Effector memory CD8-positive, alpha-beta T cell (primary cell): ENCODE measurements at regions not wholly inside any gene's neighbourhood (a gene's known extent, or its start where the extent isn't known, plus 50 kb on each side); places are given as distances from the start of the nearest gene placed in this dataset.
A peak's percentile ranks its signal among the peaks of the same experiment; 100 is the strongest.

Experiments used
- ATAC-seq: fragments of 150-1000 bp; cut with Tn5 transposase; replicated peaks from 2 replicates; pipeline ENCODE4 v1.10.0; 2021; ENCODE audit warnings: mild to moderate bottlenecking, moderate library complexity
- DNase-seq, 3 experiments: peaks; one replicate each; pipeline ENCODE4 v3.0.0; 2021
- H3K27ac Mint-ChIP-seq, 2 donors: one replicate each; pipeline ENCODE4 v1.8.0; 2022; ENCODE audit warnings: mild to moderate bottlenecking in 2 of 2, mixed read lengths in 2 of 2, moderate library complexity in 2 of 2
- H3K27me3 Mint-ChIP-seq, 2 donors: one replicate each; pipeline ENCODE4 v1.8.0; 2022; ENCODE audit warnings: mixed read lengths in 2 of 2
- H3K36me3 Mint-ChIP-seq: one replicate; pipeline ENCODE4 v1.8.0; 2022; ENCODE audit warnings: mild to moderate bottlenecking, moderate library complexity, mixed read lengths; ENCODE audit not compliant: insufficient read depth
- H3K4me1 Mint-ChIP-seq, 2 donors: one replicate each; pipeline ENCODE4 v1.8.0; 2022; ENCODE audit warnings: low read depth in 2 of 2, mixed read lengths in 2 of 2
- H3K4me3 Mint-ChIP-seq, 2 donors: one replicate each; pipeline ENCODE4 v1.8.0; 2022; ENCODE audit warnings: mild to moderate bottlenecking in 2 of 2, mixed read lengths in 2 of 2, moderate library complexity in 2 of 2
- H3K9me3 Mint-ChIP-seq, 2 donors: one replicate each; pipeline ENCODE4 v1.8.0; 2022; ENCODE audit warnings: mixed read lengths in 2 of 2

DNA sequence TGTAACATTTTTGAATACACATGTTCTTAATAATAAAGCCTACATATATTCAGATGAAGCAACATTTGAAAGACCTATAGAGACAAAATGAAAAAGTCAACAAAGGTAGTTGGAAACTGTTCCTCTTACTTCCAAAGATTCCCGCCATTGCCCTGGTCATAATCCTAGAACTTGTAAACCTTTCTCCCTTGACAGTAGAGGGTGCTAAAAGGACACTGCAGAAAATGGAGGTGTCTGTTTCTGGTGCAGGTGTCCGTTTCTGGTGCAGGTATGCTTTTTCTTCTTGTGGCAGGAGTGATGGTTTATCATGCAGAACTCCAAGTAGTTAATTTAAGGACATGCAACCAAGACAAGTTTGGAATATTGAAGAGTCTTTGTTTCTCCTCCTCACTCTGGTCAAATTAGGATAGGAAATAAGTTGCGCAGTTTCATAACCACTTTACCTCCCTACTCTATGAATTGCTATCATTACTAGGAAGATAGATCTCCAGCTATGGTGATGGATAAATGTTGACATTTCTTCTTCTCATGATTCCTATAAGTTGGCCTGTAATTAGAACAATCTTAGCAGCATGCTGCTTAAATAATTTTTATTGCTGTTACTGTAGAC lies 56.0 kb upstream of the FAM174A start:
- Mint-ChIP-seq H3K4me1 (no peaks in the 10 kb centered on the region), H3K36me3 (no peaks in the 10 kb centered on the region), H3K9me3 (no peaks in the 10 kb centered on the region), H3K27me3 (no peaks in the 10 kb centered on the region), H3K27ac (no peak overlapping the region), H3K4me3 (no peak overlapping the region)
- peak; percentile 33 for ATAC-seq
- DNase-seq = no peak

- Mint-ChIP-seq H3K4me1 (no peaks in the 10 kb centered on the region), H3K9me3 (no peaks in the 10 kb centered on the region), H3K4me3 (no peak overlapping the region), H3K27ac (no peak overlapping the region), H3K36me3 (no peaks in the 10 kb centered on the region), H3K27me3 (peaks cover 0 to 8% of the 10 kb centered on the region in 2 donors)
- ATAC-seq (no peak), DNase-seq (no peak)
Observed at GRCh38 chr5:100472091-100472490, 63.1 kb upstream of the FAM174A start.

GRCh38 chr5:100469767-100470166 lies 65.4 kb upstream of the FAM174A start:
- no peaks in the 10 kb centered on the region for H3K9me3 Mint-ChIP-seq
- no peak overlapping the region for H3K27ac Mint-ChIP-seq
- H3K4me1 Mint-ChIP-seq = no peaks in the 10 kb centered on the region
- H3K4me3 Mint-ChIP-seq = no peak overlapping the region
- no peak for DNase-seq
- H3K36me3 Mint-ChIP-seq = no peaks in the 10 kb centered on the region
- no peak for ATAC-seq
- H3K27me3 Mint-ChIP-seq = peaks cover 0 to 16% of the 10 kb centered on the region in 2 donors

DNA sequence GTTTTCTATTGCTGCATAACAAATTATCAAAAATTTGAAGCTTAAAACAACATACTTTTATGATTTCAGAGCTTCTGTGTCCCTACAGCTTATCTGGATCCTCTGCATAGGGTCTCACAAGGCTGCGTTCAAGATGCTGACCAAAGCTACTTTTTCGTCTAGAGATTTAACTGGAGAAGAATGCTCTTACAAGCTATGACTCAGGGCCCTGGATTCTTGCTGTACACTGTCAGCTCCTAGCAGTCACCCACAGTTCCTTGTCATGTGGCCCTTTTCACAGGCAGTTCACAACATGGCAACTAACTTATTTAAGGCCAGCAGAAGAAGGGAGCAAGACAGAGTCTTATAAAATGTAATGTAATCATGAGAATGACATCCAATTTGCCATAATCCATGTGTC lies 70.8 kb upstream of the FAM174A start:
- Mint-ChIP-seq H3K4me3 (no peak overlapping the region), H3K9me3 (no peaks in the 10 kb centered on the region), H3K27me3 (peaks cover 0 to 20% of the 10 kb centered on the region in 2 donors), H3K36me3 (no peaks in the 10 kb centered on the region), H3K27ac (no peak overlapping the region), H3K4me1 (no peaks in the 10 kb centered on the region)
- ATAC-seq = no peak
- no peak for DNase-seq

GRCh38 chr5:100456615-100457014 lies 78.6 kb upstream of the FAM174A start:
- no peaks in the 10 kb centered on the region for H3K9me3 Mint-ChIP-seq
- H3K27me3 Mint-ChIP-seq = peaks cover 0 to 2% of the 10 kb centered on the region in 2 donors
- H3K4me3 Mint-ChIP-seq = no peak overlapping the region
- no peaks in the 10 kb centered on the region for H3K4me1 Mint-ChIP-seq
- no peak overlapping the region for H3K27ac Mint-ChIP-seq
- no peaks in the 10 kb centered on the region for H3K36me3 Mint-ChIP-seq
- DNase-seq = no peak
- no peak for ATAC-seq

DNA sequence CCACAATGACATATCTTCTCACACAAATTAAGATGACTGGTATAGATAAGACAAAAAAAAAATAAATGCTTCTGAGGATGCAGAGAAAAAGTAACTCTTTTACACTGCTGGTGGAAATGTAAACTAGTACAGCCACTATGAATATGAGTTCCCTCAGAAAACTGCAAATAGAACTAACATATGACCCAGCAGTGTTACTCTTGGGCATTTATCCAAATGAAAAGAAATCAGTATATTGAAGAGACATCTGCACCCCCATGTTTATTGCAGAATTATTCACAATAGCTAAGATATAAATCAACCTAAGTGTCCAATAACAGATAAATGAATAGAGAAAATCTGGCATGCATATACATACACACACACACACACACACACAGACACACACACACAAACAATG lies 83.0 kb upstream of the FAM174A start:
- Mint-ChIP-seq H3K27me3 (peaks cover 0 to 7% of the 10 kb centered on the region in 2 donors), H3K4me3 (no peak overlapping the region), H3K27ac (no peak overlapping the region), H3K9me3 (no peaks in the 10 kb centered on the region), H3K4me1 (no peaks in the 10 kb centered on the region), H3K36me3 (no peaks in the 10 kb centered on the region)
- ATAC-seq (no peak), DNase-seq (no peak)

- ATAC-seq (no peak), DNase-seq (no peak)
- Mint-ChIP-seq H3K4me3 (no peak overlapping the region), H3K4me1 (no peaks in the 10 kb centered on the region), H3K36me3 (peaks cover 3% of the 10 kb centered on the region), H3K27ac (no peak overlapping the region), H3K27me3 (peaks cover 0 to 7% of the 10 kb centered on the region in 2 donors), H3K9me3 (no peaks in the 10 kb centered on the region)
Observed at GRCh38 chr5:100448111-100448528, 87.1 kb upstream of the FAM174A start.

GRCh38 chr5:100446879-100447430 lies 88.2 kb upstream of the FAM174A start:
- H3K27ac Mint-ChIP-seq = no peak overlapping the region
- DNase-seq = no peak
- no peak overlapping the region for H3K4me3 Mint-ChIP-seq
- H3K4me1 Mint-ChIP-seq = no peaks in the 10 kb centered on the region
- H3K9me3 Mint-ChIP-seq = no peaks in the 10 kb centered on the region
- no peak for ATAC-seq
- H3K27me3 Mint-ChIP-seq = peaks cover 0 to 7% of the 10 kb centered on the region in 2 donors
- H3K36me3 Mint-ChIP-seq = peaks cover 3% of the 10 kb centered on the region

DNA sequence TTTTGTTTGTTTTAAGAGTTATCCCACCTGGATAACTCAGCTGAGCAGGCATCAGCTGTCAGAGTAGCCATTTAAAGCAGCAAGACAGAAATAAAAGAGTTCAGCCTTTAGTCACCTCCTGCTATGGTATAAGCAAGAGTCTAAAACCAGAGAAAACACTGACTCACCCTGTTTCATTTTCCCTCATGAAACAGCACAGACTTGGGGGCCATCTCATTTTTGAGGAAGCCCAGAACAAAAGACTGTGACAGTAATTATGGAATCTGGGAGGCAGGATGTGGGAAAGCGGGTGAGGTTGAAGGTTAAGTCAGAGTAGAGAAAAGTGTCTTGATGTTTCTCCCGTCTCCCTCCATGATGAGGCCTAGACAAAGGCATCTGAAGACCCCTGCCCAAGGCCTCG lies 90.2 kb upstream of the FAM174A start:
- ATAC-seq = no peak
- H3K27me3 Mint-ChIP-seq = peaks cover 0 to 10% of the 10 kb centered on the region in 2 donors
- peaks cover 3% of the 10 kb centered on the region for H3K36me3 Mint-ChIP-seq

GRCh38 chr5:100434815-100435214 lies 100.4 kb upstream of the FAM174A start:
- no peaks in the 10 kb centered on the region for H3K27me3 Mint-ChIP-seq
- DNase-seq (no peak), ATAC-seq (no peak)
- H3K9me3 Mint-ChIP-seq = no peaks in the 10 kb centered on the region
- H3K4me3 Mint-ChIP-seq = no peak overlapping the region
- H3K4me1 Mint-ChIP-seq = no peaks in the 10 kb centered on the region
- no peak overlapping the region for H3K27ac Mint-ChIP-seq
- H3K36me3 Mint-ChIP-seq = no peaks in the 10 kb centered on the region

More for the DNA sequence above, 90.2 kb upstream of the FAM174A start:
- Mint-ChIP-seq H3K9me3 (no peaks in the 10 kb centered on the region), H3K4me1 (no peaks in the 10 kb centered on the region), H3K4me3 (no peak overlapping the region), H3K27ac (no peak overlapping the region)
- no peak for DNase-seq

GRCh38 chr5:100432741-100433140 lies 102.4 kb upstream of the FAM174A start:
- no peaks in the 10 kb centered on the region for H3K4me1 Mint-ChIP-seq
- no peaks in the 10 kb centered on the region for H3K27me3 Mint-ChIP-seq
- no peaks in the 10 kb centered on the region for H3K36me3 Mint-ChIP-seq
- no peaks in the 10 kb centered on the region for H3K9me3 Mint-ChIP-seq
- no peak for DNase-seq
- ATAC-seq = no peak
- no peak overlapping the region for H3K4me3 Mint-ChIP-seq
- no peak overlapping the region for H3K27ac Mint-ChIP-seq

DNA sequence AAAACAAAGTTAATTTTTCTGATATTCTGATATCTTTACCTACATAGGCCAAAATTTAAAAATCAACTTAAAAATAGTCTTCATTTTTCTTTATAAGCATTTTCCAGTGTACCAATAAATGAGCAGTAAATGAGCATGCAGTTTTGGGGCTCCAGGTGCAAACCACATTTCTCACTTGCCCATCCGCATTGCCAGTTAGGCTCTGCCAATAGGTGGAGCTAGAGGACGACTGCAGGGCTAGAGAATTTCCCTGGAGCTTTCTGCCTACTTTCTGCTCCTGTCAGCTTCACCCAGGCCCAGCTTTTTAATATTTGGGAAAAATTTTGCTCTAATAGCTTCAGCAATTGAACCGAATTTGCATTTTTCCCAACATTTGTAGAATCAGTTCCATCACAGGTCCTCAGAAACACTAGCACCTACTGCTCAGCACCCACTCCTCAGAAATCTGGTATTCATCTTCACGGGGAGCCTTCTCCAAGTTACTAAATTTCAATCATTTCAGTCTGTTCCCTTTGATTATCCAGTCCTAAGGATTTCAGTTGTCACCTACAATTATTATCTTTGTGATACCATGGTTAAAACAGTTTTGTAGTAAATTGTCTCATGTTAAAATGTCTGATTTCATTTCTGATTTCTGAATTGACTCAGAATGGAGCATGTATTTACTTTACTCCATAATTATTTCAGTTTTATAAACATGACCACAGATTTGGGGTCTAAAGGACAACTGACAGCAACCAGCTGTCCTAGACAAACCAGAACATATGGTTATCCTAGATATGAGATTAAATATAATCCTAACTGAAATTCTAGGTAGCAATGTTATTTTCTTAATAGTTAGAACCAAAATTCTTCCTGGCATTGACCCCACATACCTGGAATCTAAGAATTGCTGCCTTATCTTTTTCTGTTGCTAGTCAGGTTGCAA lies 104.6 kb upstream of the FAM174A start:
- H3K4me1 Mint-ChIP-seq = no peaks in the 10 kb centered on the region
- peak; percentile 39 for ATAC-seq

GRCh38 chr5:100424787-100425186 lies 110.4 kb upstream of the FAM174A start:
- H3K27ac Mint-ChIP-seq = no peak overlapping the region
- ATAC-seq (no peak), DNase-seq (no peak)
- no peaks in the 10 kb centered on the region for H3K27me3 Mint-ChIP-seq
- no peak overlapping the region for H3K4me3 Mint-ChIP-seq
- no peaks in the 10 kb centered on the region for H3K36me3 Mint-ChIP-seq
- peaks cover 6 to 7% of the 10 kb centered on the region in 2 donors for H3K9me3 Mint-ChIP-seq
- no peaks in the 10 kb centered on the region for H3K4me1 Mint-ChIP-seq

More for the DNA sequence above, 104.6 kb upstream of the FAM174A start:
- H3K27me3 Mint-ChIP-seq = no peaks in the 10 kb centered on the region
- no peak overlapping the region for H3K4me3 Mint-ChIP-seq
- H3K9me3 Mint-ChIP-seq = no peaks in the 10 kb centered on the region
- no peaks in the 10 kb centered on the region for H3K36me3 Mint-ChIP-seq
- DNase-seq = peak; percentile 16 to 32 (median 30)
- H3K27ac Mint-ChIP-seq = no peak overlapping the region

DNA sequence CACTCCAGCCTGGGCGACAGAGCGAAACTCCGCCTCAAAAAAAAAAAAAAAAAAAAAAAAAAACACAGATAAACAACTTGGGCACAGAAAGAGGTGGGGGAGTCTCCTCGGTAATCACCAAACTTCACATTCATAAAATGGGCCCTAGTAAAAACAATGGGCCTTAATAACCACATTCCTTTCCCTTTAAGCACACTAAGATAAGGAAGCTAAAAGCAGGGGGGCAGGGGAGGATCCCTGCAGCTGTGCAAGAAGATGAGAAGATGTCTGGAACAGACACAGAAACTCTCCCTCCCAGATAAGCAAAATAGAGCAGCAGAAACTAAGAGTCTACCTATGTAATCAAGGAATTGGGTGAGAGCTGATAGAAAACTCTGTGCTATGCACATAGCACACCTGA lies 111.2 kb upstream of the FAM174A start:
- Mint-ChIP-seq H3K4me3 (no peak overlapping the region), H3K36me3 (no peaks in the 10 kb centered on the region), H3K27me3 (no peaks in the 10 kb centered on the region), H3K4me1 (no peaks in the 10 kb centered on the region), H3K9me3 (peaks cover 6 to 7% of the 10 kb centered on the region in 2 donors), H3K27ac (no peak overlapping the region)
- no peak for DNase-seq
- ATAC-seq = no peak
